ENCODE measurements at regions not wholly inside any gene's neighbourhood (a gene's known extent, or its start where the extent isn't known, plus 50 kb on each side); places are given as distances from the start of the nearest gene placed in this dataset.

GRCh38 chrX:25599061-25599460, 539.1 kb upstream of the MAGEB18 start:
- TF ChIP-seq POLR2AphosphoS5 (IDR thresholded peaks at IDR 0.05; ENCODE audit: borderline replicate concordance, low read depth, low read length) (no peak), EZH2 (IDR thresholded peaks at IDR 0.05) (no peak)
